ENCODE measurements at regions not wholly inside any gene's neighbourhood (a gene's known extent, or its start where the extent isn't known, plus 50 kb on each side); places are given as distances from the start of the nearest gene placed in this dataset.

DNA sequence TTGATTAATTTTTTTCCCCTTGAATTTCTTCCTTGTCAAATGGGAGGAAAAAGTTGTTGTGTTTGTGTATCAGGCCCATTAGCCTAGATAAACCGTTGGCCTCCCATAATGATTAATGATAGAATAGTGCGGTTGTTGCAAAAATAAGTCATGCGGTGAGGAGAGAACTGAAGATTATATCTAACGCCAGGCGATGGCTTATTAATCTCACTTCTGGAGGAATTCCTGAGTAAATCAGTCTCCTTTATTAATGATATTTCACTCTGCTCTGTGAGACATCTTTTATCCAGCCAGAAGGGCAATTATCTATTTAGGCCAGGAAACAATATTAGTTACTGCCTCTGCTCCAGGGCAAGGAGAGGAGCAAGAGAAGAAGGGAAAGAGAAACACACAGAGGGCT lies 107.3 kb downstream of the IRX5 start:
- intact Hi-C loops (cut with micrococcal nuclease): no loop called here
- H3K4me2 ChIP-seq (ENCODE audit: insufficient read depth, low read length): no peak overlapping the region
- no TSS peak for BruUV-seq (replicated peaks)
- ChIA-PET POLR2A (no interaction called here), CTCF (no interaction called here)
- no peak overlapping the region for H3K27ac ChIP-seq (ENCODE audit: insufficient read depth, low read depth, low read length)
- H3K4me1 ChIP-seq (ENCODE audit: control insufficient read depth, extremely low read depth, insufficient read depth, low read length): no peaks in the 10 kb centered on the region
- DNase-seq (ENCODE audit: low read depth, low spot score) (no peak), FAIRE-seq (no peak)
- H3K27me3 ChIP-seq (ENCODE audit: control insufficient read depth in 2 of 2, insufficient read depth in 2 of 2, low read length in 2 of 2): no peaks in the 10 kb centered on the region
- H3K9me1 ChIP-seq (replicated peaks; ENCODE audit: control insufficient read depth, extremely low read depth, insufficient read depth, low read length): no peaks in the 10 kb centered on the region
- no peaks in the 10 kb centered on the region for H3K9me3 ChIP-seq (replicated peaks; ENCODE audit: control insufficient read depth, insufficient read depth, low read length)
- no peak overlapping the region for H3K9ac ChIP-seq (replicated peaks; ENCODE audit: extremely low read depth, insufficient read depth, low read length)
- no peaks in the 10 kb centered on the region for H3K36me3 ChIP-seq (ENCODE audit: control insufficient read depth in 2 of 2, extremely low read depth in 1 of 2, insufficient read depth in 2 of 2, low read length in 2 of 2)
- no peaks in the 10 kb centered on the region for H3K79me2 ChIP-seq (ENCODE audit: control insufficient read depth, insufficient read depth, low read length)
- dilution Hi-C loops (cut with MboI; ENCODE audit: extremely low pct_ligation_motif_present, low sequenced_read_pairs): no loop called here
- H2AFZ ChIP-seq (ENCODE audit: low read depth, low read length): no peak overlapping the region
- no peaks in the 10 kb centered on the region for H4K20me1 ChIP-seq (replicated peaks; ENCODE audit: control insufficient read depth, extremely low read depth, insufficient read depth, low read length)
- H3K4me3 ChIP-seq (replicated peaks in 1 of 3; ENCODE audit: insufficient read depth in 1 of 3, low read depth in 1 of 3, low read length in 3 of 3): no peak overlapping the region
- TF ChIP-seq FOS (IDR thresholded peaks at IDR 0.05; ENCODE audit: borderline replicate concordance, insufficient read depth, low read length) (no peak), MYC (IDR thresholded peaks at IDR 0.05; ENCODE audit: low read depth, low read length) (no peak), EZH2 (IDR thresholded peaks at IDR 0.05; ENCODE audit: borderline replicate concordance, low read depth, low read length, severe bottlenecking) (no peak), POLR2A (IDR thresholded peaks at IDR 0.05; ENCODE audit: low read depth, low read length) (no peak), JUN (IDR thresholded peaks at IDR 0.05; ENCODE audit: borderline replicate concordance, insufficient read depth, insufficient read length, low read depth) (no peak)
- TF ChIP-seq, protein P1, sequence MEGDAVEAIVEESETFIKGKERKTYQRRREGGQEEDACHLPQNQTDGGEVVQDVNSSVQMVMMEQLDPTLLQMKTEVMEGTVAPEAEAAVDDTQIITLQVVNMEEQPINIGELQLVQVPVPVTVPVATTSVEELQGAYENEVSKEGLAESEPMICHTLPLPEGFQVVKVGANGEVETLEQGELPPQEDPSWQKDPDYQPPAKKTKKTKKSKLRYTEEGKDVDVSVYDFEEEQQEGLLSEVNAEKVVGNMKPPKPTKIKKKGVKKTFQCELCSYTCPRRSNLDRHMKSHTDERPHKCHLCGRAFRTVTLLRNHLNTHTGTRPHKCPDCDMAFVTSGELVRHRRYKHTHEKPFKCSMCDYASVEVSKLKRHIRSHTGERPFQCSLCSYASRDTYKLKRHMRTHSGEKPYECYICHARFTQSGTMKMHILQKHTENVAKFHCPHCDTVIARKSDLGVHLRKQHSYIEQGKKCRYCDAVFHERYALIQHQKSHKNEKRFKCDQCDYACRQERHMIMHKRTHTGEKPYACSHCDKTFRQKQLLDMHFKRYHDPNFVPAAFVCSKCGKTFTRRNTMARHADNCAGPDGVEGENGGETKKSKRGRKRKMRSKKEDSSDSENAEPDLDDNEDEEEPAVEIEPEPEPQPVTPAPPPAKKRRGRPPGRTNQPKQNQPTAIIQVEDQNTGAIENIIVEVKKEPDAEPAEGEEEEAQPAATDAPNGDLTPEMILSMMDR (IDR thresholded peaks at IDR 0.05; ENCODE audit: extremely low read depth in 1 of 2, insufficient read depth in 1 of 2, low read depth in 1 of 2, low read length in 2 of 2): no peak
- TF ChIP-seq, protein P2, sequence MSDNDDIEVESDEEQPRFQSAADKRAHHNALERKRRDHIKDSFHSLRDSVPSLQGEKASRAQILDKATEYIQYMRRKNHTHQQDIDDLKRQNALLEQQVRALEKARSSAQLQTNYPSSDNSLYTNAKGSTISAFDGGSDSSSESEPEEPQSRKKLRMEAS (IDR thresholded peaks at IDR 0.05; ENCODE audit: insufficient read depth, insufficient read length): no peak

- H3K36me3 ChIP-seq (ENCODE audit: control insufficient read depth in 2 of 2, extremely low read depth in 1 of 2, insufficient read depth in 2 of 2, low read length in 2 of 2): no peaks in the 10 kb centered on the region
- TF ChIP-seq, protein P1 (IDR thresholded peaks at IDR 0.05; ENCODE audit: extremely low read depth in 1 of 2, insufficient read depth in 1 of 2, low read depth in 1 of 2, low read length in 2 of 2): no peak
- TF ChIP-seq, protein P2 (IDR thresholded peaks at IDR 0.05; ENCODE audit: insufficient read depth, insufficient read length): no peak
- TF ChIP-seq JUN (IDR thresholded peaks at IDR 0.05; ENCODE audit: borderline replicate concordance, insufficient read depth, insufficient read length, low read depth) (no peak), POLR2AphosphoS5 (IDR thresholded peaks at IDR 0.05; ENCODE audit: insufficient read depth, low read depth, low read length) (no peak), GATA2 (IDR thresholded peaks at IDR 0.05; ENCODE audit: insufficient read depth, insufficient read length, low read depth, low read length) (no peak), MYC (IDR thresholded peaks at IDR 0.05; ENCODE audit: low read depth, low read length) (no peak), POLR2A (IDR thresholded peaks at IDR 0.05; ENCODE audit: low read depth, low read length) (no peak), FOS (IDR thresholded peaks at IDR 0.05; ENCODE audit: borderline replicate concordance, insufficient read depth, low read length) (no peak), EZH2 (IDR thresholded peaks at IDR 0.05; ENCODE audit: borderline replicate concordance, low read depth, low read length, severe bottlenecking) (no peak)
- DNase-seq (ENCODE audit: low read depth, low spot score) (no peak), FAIRE-seq (no peak)
- no peaks in the 10 kb centered on the region for H3K79me2 ChIP-seq (ENCODE audit: control insufficient read depth, insufficient read depth, low read length)
- no peak overlapping the region for H3K4me3 ChIP-seq (replicated peaks in 1 of 3; ENCODE audit: insufficient read depth in 1 of 3, low read depth in 1 of 3, low read length in 3 of 3)
- intact Hi-C loops (cut with micrococcal nuclease) (no loop called here), dilution Hi-C loops (cut with MboI; ENCODE audit: extremely low pct_ligation_motif_present, low sequenced_read_pairs) (no loop called here)
- H3K27me3 ChIP-seq (ENCODE audit: control insufficient read depth in 2 of 2, insufficient read depth in 2 of 2, low read length in 2 of 2): no peaks in the 10 kb centered on the region
- no peak overlapping the region for H2AFZ ChIP-seq (ENCODE audit: low read depth, low read length)
- H3K4me1 ChIP-seq (ENCODE audit: control insufficient read depth, extremely low read depth, insufficient read depth, low read length): no peaks in the 10 kb centered on the region
- no peak overlapping the region for H3K9ac ChIP-seq (replicated peaks; ENCODE audit: extremely low read depth, insufficient read depth, low read length)
- no peak overlapping the region for H3K27ac ChIP-seq (ENCODE audit: insufficient read depth, low read depth, low read length)
- no peaks in the 10 kb centered on the region for H3K9me1 ChIP-seq (replicated peaks; ENCODE audit: control insufficient read depth, extremely low read depth, insufficient read depth, low read length)
- H4K20me1 ChIP-seq (replicated peaks; ENCODE audit: control insufficient read depth, extremely low read depth, insufficient read depth, low read length): no peaks in the 10 kb centered on the region
- ChIA-PET CTCF (no interaction called here), POLR2A (no interaction called here)
- no TSS peak for BruUV-seq (replicated peaks)
- no peaks in the 10 kb centered on the region for H3K9me3 ChIP-seq (replicated peaks; ENCODE audit: control insufficient read depth, insufficient read depth, low read length)
- H3K4me2 ChIP-seq (ENCODE audit: insufficient read depth, low read length): no peak overlapping the region
Measured at GRCh38 chr16:55039042-55039441, 108.4 kb downstream of the IRX5 start.

Data from endothelial cell of umbilical vein (primary cell).